Neuronal stem cell (in vitro differentiated cells): ENCODE measurements at regions not wholly inside any gene's neighbourhood (a gene's known extent, or its start where the extent isn't known, plus 50 kb on each side); places are given as distances from the start of the nearest gene placed in this dataset.

Experiments
- DNase-seq: peaks from one replicate; pipeline ENCODE4 v3.0.0-alpha.2; 2013; ENCODE audit warnings: low spot score
- H2AFZ ChIP-seq: one replicate; pipeline ENCODE4 v1.6.1; 2013; ENCODE audit warnings: mild to moderate bottlenecking, low read length, inconsistent platforms
- H2AK5ac ChIP-seq: 2 replicates; pipeline ENCODE4 v1.6.1; 2013; ENCODE audit warnings: low read depth, mild to moderate bottlenecking, inconsistent platforms, low read length, moderate library complexity, mixed read lengths
- H2BK120ac ChIP-seq: 2 replicates; pipeline ENCODE4 v1.6.1; 2013; ENCODE audit warnings: low read depth, mild to moderate bottlenecking, inconsistent platforms, low read length, moderate library complexity, mixed read lengths
- H2BK12ac ChIP-seq: one replicate; pipeline ENCODE4 v1.6.1; 2013; ENCODE audit warnings: low read length, inconsistent platforms
- H2BK15ac ChIP-seq: 2 replicates; pipeline ENCODE4 v1.6.1; 2013; ENCODE audit warnings: mild to moderate bottlenecking, low read length, inconsistent platforms, mixed read lengths
- H2BK5ac ChIP-seq: one replicate; pipeline ENCODE4 v1.6.1; 2013; ENCODE audit warnings: inconsistent platforms, mild to moderate bottlenecking, low read length, moderate library complexity
- H3K14ac ChIP-seq: one replicate; pipeline ENCODE4 v1.6.1; 2013; ENCODE audit warnings: low read length, inconsistent platforms
- H3K18ac ChIP-seq: 2 replicates; pipeline ENCODE4 v1.6.1; 2013; ENCODE audit warnings: low read length, inconsistent platforms
- H3K23ac ChIP-seq: 2 replicates; pipeline ENCODE4 v1.6.1; 2013; ENCODE audit warnings: low read depth, mild to moderate bottlenecking, mixed read lengths, low read length, inconsistent platforms; ENCODE audit not compliant: poor library complexity
- H3K27ac ChIP-seq: replicated peaks from 3 replicates; pipeline ENCODE4 v1.5.1; 2013; ENCODE audit warnings: low read length, inconsistent platforms
- H3K27me3 ChIP-seq, 3 experiments: 2 replicates each; pipeline ENCODE4 v1.6.1; 2013; ENCODE audit warnings: low read length in 3 of 3, mild to moderate bottlenecking in 2 of 3, inconsistent platforms in 1 of 3, low read depth in 1 of 3, mixed read lengths in 1 of 3, moderate library complexity in 1 of 3; ENCODE audit not compliant: control insufficient read depth in 3 of 3, insufficient read depth in 3 of 3
- H3K36me3 ChIP-seq, 2 donors: replicated peaks in 1 of 2; 2 replicates each; pipeline ENCODE4 v1.6.1; 2013; ENCODE audit warnings: low read length in 2 of 2; ENCODE audit not compliant: control insufficient read depth in 2 of 2, insufficient read depth in 2 of 2
- H3K4ac ChIP-seq: 2 replicates; pipeline ENCODE4 v1.6.1; 2013; ENCODE audit warnings: inconsistent platforms, mild to moderate bottlenecking, low read length, moderate library complexity
- H3K4me1 ChIP-seq, 2 donors: 1 replicate in 1 of 2; 2 replicates in 1 of 2; pipeline ENCODE4 v1.6.1; 2013; ENCODE audit warnings: low read length in 2 of 2, low read depth in 1 of 2; ENCODE audit not compliant: control insufficient read depth in 2 of 2, insufficient read depth in 1 of 2
- H3K4me2 ChIP-seq: one replicate; pipeline ENCODE4 v1.6.1; 2013; ENCODE audit warnings: mild to moderate bottlenecking, low read length, inconsistent platforms; ENCODE audit not compliant: insufficient read depth, poor library complexity, severe bottlenecking
- H3K4me3 ChIP-seq, 2 donors: 2 replicates each; pipeline ENCODE4 v1.5.1; 2013; ENCODE audit warnings: low read length in 2 of 2, mild to moderate bottlenecking in 2 of 2, inconsistent platforms in 1 of 2, moderate library complexity in 1 of 2
- H3K79me1 ChIP-seq: one replicate; pipeline ENCODE4 v1.6.1; 2013; ENCODE audit warnings: low read depth, mild to moderate bottlenecking, inconsistent platforms, low read length, moderate library complexity
- H3K9ac ChIP-seq: one replicate; pipeline ENCODE4 v1.6.1; 2013; ENCODE audit warnings: mild to moderate bottlenecking, low read depth, low read length, inconsistent platforms; ENCODE audit not compliant: poor library complexity
- H3K9me3 ChIP-seq, 2 donors: replicated peaks in 1 of 2; 2 replicates each; pipeline versions ENCODE3 to v1.6.1; 2013; ENCODE audit warnings: low read length in 2 of 2, mild to moderate bottlenecking in 2 of 2, inconsistent platforms in 1 of 2, low read depth in 1 of 2, mixed read lengths in 1 of 2, moderate library complexity in 1 of 2; ENCODE audit not compliant: control insufficient read depth in 2 of 2, insufficient read depth in 1 of 2
- H4K8ac ChIP-seq: one replicate; pipeline ENCODE4 v1.6.1; 2013; ENCODE audit warnings: low read depth, mild to moderate bottlenecking, inconsistent platforms, low read length, moderate library complexity
- H4K91ac ChIP-seq: one replicate; pipeline ENCODE4 v1.6.1; 2013; ENCODE audit warnings: low read length, low read depth, mild to moderate bottlenecking, inconsistent platforms; ENCODE audit not compliant: poor library complexity
- WGBS, 2 donors: extraction: QIAGEN DNeasy Blood & Tissue Kit; methylation state at CpG; one replicate each; pipeline ENCODE4 v1.1.7; 2013; ENCODE audit warnings: missing lambda C conversion rate in 2 of 2, mixed read lengths in 1 of 2; ENCODE audit not compliant: insufficient read length in 2 of 2, insufficient replicate concordance in 1 of 2; ENCODE audit errors: extremely low coverage in 2 of 2; 5-methylcytosine and 5-hydroxymethylcytosine counted together

- DNase-seq = no peak
- no peak overlapping the region for H3K23ac ChIP-seq
- H3K4ac ChIP-seq = no peak overlapping the region
- H3K4me1 ChIP-seq = peaks cover 2% of the 10 kb centered on the region in 2 donors
- no CpG with 5 or more reads among the region's 6 CpGs for WGBS, 2 donors
- H3K36me3 ChIP-seq = no peaks in the 10 kb centered on the region
- no peak overlapping the region for H2BK15ac ChIP-seq
- no peak overlapping the region for H3K27ac ChIP-seq
- no peaks in the 10 kb centered on the region for H3K79me1 ChIP-seq
- no peak overlapping the region for H3K4me3 ChIP-seq
- no peak overlapping the region for H2BK5ac ChIP-seq
- no peak overlapping the region for H2AK5ac ChIP-seq
- no peak overlapping the region for H2BK12ac ChIP-seq
- no peak overlapping the region for H2AFZ ChIP-seq
- no peak overlapping the region for H3K18ac ChIP-seq
- H3K14ac ChIP-seq = no peak overlapping the region
- no peak overlapping the region for H3K9ac ChIP-seq
- H2BK120ac ChIP-seq = no peak overlapping the region
- H4K8ac ChIP-seq = no peak overlapping the region
- H3K9me3 ChIP-seq = no peaks in the 10 kb centered on the region
- H4K91ac ChIP-seq = no peak overlapping the region
- H3K4me2 ChIP-seq = no peak overlapping the region
- H3K27me3 ChIP-seq = no peaks in the 10 kb centered on the region
Observed at GRCh38 chr5:3929799-3930198, 334.2 kb downstream of the IRX1 start.

DNA sequence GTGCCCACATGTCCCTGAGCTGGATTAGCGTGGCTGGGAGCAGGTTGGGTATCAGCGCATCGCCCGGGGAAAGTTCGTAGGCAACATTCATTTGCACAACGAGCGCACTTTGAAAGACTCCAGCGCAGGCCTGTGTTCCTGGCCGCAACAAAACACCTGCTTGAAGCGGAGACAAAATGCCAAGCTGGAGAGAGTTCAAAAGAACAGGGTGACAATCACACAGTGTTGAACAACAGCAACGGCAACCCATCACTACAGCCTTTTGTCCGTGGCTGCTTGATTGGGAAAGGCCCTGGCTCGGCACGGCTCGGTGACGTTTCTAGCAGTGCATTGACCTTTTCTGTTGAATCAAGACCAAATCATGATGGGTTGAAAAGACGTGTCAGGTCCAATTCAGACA is 336.3 kb downstream of the IRX1 start:
- Histone ChIP-seq H3K9ac (no peak overlapping the region), H2BK120ac (no peak overlapping the region), H3K27me3 (no peaks in the 10 kb centered on the region), H3K4me3 (no peak overlapping the region), H3K4me1 (peaks cover 0 to 2% of the 10 kb centered on the region in 2 donors), H3K36me3 (no peaks in the 10 kb centered on the region), H4K91ac (no peak overlapping the region), H2BK15ac (no peak overlapping the region), H2AK5ac (no peak overlapping the region), H4K8ac (no peak overlapping the region), H3K4ac (no peak overlapping the region), H3K79me1 (no peaks in the 10 kb centered on the region), H3K14ac (no peak overlapping the region), H3K18ac (no peak overlapping the region), H3K23ac (no peak overlapping the region), H2AFZ (peak overlapping the region; percentile 25), H2BK12ac (no peak overlapping the region), H3K9me3 (no peaks in the 10 kb centered on the region), H3K4me2 (no peak overlapping the region), H2BK5ac (no peak overlapping the region), H3K27ac (no peak overlapping the region)
- no CpG with 5 or more reads among the region's 17 CpGs for WGBS, 2 donors
- peak; percentile 4 for DNase-seq

GRCh38 chr5:3933536-3933935 is 337.9 kb downstream of the IRX1 start:
- no peak overlapping the region for H2BK12ac ChIP-seq
- no peak overlapping the region for H3K18ac ChIP-seq
- no peak overlapping the region for H2BK15ac ChIP-seq
- no peak overlapping the region for H2BK5ac ChIP-seq
- H3K9ac ChIP-seq = no peak overlapping the region
- H2BK120ac ChIP-seq = no peak overlapping the region
- DNase-seq = no peak
- WGBS, 2 donors = no CpG with 5 or more reads among the region's 4 CpGs
- no peak overlapping the region for H2AFZ ChIP-seq
- no peak overlapping the region for H3K4me3 ChIP-seq
- no peak overlapping the region for H3K27ac ChIP-seq
- no peak overlapping the region for H2AK5ac ChIP-seq
- H3K14ac ChIP-seq = no peak overlapping the region
- H3K27me3 ChIP-seq = no peaks in the 10 kb centered on the region
- H4K8ac ChIP-seq = no peak overlapping the region
- H3K4ac ChIP-seq = no peak overlapping the region
- no peak overlapping the region for H3K23ac ChIP-seq
- H3K79me1 ChIP-seq = no peaks in the 10 kb centered on the region
- H3K4me1 ChIP-seq = peaks cover 0 to 2% of the 10 kb centered on the region in 2 donors
- H3K36me3 ChIP-seq = no peaks in the 10 kb centered on the region
- no peak overlapping the region for H3K4me2 ChIP-seq
- no peaks in the 10 kb centered on the region for H3K9me3 ChIP-seq
- H4K91ac ChIP-seq = no peak overlapping the region

GRCh38 chr5:3933966-3934365 is 338.3 kb downstream of the IRX1 start:
- DNase-seq = no peak
- Histone ChIP-seq H3K79me1 (no peaks in the 10 kb centered on the region), H2BK12ac (no peak overlapping the region), H2BK5ac (no peak overlapping the region), H3K27ac (no peak overlapping the region), H3K9me3 (no peaks in the 10 kb centered on the region), H2AFZ (no peak overlapping the region), H3K14ac (no peak overlapping the region), H3K4me1 (peaks cover 0 to 2% of the 10 kb centered on the region in 2 donors), H3K4ac (no peak overlapping the region), H3K4me3 (no peak overlapping the region), H3K4me2 (no peak overlapping the region), H4K8ac (no peak overlapping the region), H3K36me3 (no peaks in the 10 kb centered on the region), H3K23ac (no peak overlapping the region), H3K18ac (no peak overlapping the region), H2AK5ac (no peak overlapping the region), H4K91ac (no peak overlapping the region), H3K9ac (no peak overlapping the region), H2BK15ac (no peak overlapping the region), H2BK120ac (no peak overlapping the region), H3K27me3 (no peaks in the 10 kb centered on the region)
- no CpG with 5 or more reads among the region's 2 CpGs for WGBS, 2 donors
